ENCODE measurements at regions not wholly inside any gene's neighbourhood (a gene's known extent, or its start where the extent isn't known, plus 50 kb on each side); places are given as distances from the start of the nearest gene placed in this dataset.

DNA sequence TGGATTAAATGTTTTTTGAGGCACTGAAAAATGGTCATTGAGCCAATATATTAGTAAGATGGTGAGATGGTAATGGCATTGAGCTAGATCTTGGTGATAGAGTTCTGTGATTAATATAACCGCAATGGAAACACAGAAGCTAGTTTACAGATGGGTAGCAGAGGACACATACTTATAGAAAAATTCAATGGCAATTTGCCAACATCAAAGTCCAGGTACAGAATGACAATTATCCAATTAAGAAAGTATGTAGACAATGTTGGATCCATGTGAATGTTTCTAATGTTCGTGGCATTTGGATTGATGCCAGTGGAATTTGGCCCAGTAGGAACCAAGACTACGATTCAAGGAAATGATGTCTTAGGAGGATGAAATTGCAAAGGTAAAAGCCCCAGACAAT is 187.8 kb downstream of the GNAT3 start:
- TF ChIP-seq, protein P1, sequence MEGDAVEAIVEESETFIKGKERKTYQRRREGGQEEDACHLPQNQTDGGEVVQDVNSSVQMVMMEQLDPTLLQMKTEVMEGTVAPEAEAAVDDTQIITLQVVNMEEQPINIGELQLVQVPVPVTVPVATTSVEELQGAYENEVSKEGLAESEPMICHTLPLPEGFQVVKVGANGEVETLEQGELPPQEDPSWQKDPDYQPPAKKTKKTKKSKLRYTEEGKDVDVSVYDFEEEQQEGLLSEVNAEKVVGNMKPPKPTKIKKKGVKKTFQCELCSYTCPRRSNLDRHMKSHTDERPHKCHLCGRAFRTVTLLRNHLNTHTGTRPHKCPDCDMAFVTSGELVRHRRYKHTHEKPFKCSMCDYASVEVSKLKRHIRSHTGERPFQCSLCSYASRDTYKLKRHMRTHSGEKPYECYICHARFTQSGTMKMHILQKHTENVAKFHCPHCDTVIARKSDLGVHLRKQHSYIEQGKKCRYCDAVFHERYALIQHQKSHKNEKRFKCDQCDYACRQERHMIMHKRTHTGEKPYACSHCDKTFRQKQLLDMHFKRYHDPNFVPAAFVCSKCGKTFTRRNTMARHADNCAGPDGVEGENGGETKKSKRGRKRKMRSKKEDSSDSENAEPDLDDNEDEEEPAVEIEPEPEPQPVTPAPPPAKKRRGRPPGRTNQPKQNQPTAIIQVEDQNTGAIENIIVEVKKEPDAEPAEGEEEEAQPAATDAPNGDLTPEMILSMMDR (IDR thresholded peaks at IDR 0.05; ENCODE audit: unreplicated experiment) = no peak
- Mint-ChIP-seq H3K27me3 (ENCODE audit: unreplicated experiment) (no peaks in the 10 kb centered on the region), H3K4me3 (ENCODE audit: unreplicated experiment) (no peak overlapping the region), H3K36me3 (ENCODE audit: low read depth, unreplicated experiment) (no peaks in the 10 kb centered on the region), H3K4me1 (ENCODE audit: unreplicated experiment) (peaks cover 19% of the 10 kb centered on the region), H3K27ac (ENCODE audit: unreplicated experiment) (no peak overlapping the region), H3K9me3 (ENCODE audit: unreplicated experiment) (no peaks in the 10 kb centered on the region)
- no peak for DNase-seq (ENCODE audit: low spot score)

- H3K9me3 Mint-ChIP-seq (ENCODE audit: unreplicated experiment) = no peaks in the 10 kb centered on the region
- H3K4me3 Mint-ChIP-seq (ENCODE audit: unreplicated experiment) = no peak overlapping the region
- TF ChIP-seq, protein P1 (IDR thresholded peaks at IDR 0.05; ENCODE audit: unreplicated experiment) = no peak
- H3K27ac Mint-ChIP-seq (ENCODE audit: unreplicated experiment) = no peak overlapping the region
- no peak for DNase-seq (ENCODE audit: low spot score)
- H3K4me1 Mint-ChIP-seq (ENCODE audit: unreplicated experiment) = peaks cover 5% of the 10 kb centered on the region
- H3K27me3 Mint-ChIP-seq (ENCODE audit: unreplicated experiment) = peaks cover 3% of the 10 kb centered on the region
- H3K36me3 Mint-ChIP-seq (ENCODE audit: low read depth, unreplicated experiment) = no peaks in the 10 kb centered on the region
Measured at GRCh38 chr7:80319461-80319860, 184.8 kb downstream of the GNAI1 start.

DNA sequence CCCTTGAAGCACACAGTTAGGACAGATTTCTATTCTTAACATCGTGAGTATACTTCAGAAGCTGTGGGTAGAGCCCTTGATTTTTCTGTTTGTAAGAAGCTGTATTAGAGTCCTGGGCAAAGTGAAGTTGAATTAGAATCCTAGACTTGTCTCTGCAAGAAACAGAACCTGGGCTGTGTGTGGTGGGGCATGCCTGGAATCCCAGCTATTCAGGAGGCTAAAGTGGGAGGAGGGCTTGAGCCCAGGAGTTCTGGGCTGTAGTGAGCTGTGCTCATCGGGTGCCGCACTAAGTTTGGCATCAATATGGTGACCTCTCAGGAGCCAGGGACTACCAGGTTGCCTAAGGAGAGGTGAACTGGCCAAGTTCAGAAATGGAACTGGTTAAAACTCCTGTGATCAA is 183.4 kb downstream of the GNAI1 start:
- H3K27me3 Mint-ChIP-seq (ENCODE audit: unreplicated experiment) = peaks cover 3% of the 10 kb centered on the region
- peaks cover under 1% of the 10 kb centered on the region for H3K4me1 Mint-ChIP-seq (ENCODE audit: unreplicated experiment)
- H3K9me3 Mint-ChIP-seq (ENCODE audit: unreplicated experiment) = no peaks in the 10 kb centered on the region
- TF ChIP-seq, protein P1 (IDR thresholded peaks at IDR 0.05; ENCODE audit: unreplicated experiment) = no peak
- no peak for DNase-seq (ENCODE audit: low spot score)
- H3K4me3 Mint-ChIP-seq (ENCODE audit: unreplicated experiment) = no peak overlapping the region
- H3K36me3 Mint-ChIP-seq (ENCODE audit: low read depth, unreplicated experiment) = no peaks in the 10 kb centered on the region
- no peak overlapping the region for H3K27ac Mint-ChIP-seq (ENCODE audit: unreplicated experiment)

- peaks cover 3% of the 10 kb centered on the region for H3K27me3 Mint-ChIP-seq (ENCODE audit: unreplicated experiment)
- no peak overlapping the region for H3K4me3 Mint-ChIP-seq (ENCODE audit: unreplicated experiment)
- no peaks in the 10 kb centered on the region for H3K36me3 Mint-ChIP-seq (ENCODE audit: low read depth, unreplicated experiment)
- DNase-seq (ENCODE audit: low spot score) = no peak
- H3K4me1 Mint-ChIP-seq (ENCODE audit: unreplicated experiment) = peaks cover 10% of the 10 kb centered on the region
- no peaks in the 10 kb centered on the region for H3K9me3 Mint-ChIP-seq (ENCODE audit: unreplicated experiment)
- TF ChIP-seq, protein P1 (IDR thresholded peaks at IDR 0.05; ENCODE audit: unreplicated experiment) = no peak
- H3K27ac Mint-ChIP-seq (ENCODE audit: unreplicated experiment) = no peak overlapping the region
Measured at GRCh38 chr7:80316811-80317210, 182.2 kb downstream of the GNAI1 start.

DNA sequence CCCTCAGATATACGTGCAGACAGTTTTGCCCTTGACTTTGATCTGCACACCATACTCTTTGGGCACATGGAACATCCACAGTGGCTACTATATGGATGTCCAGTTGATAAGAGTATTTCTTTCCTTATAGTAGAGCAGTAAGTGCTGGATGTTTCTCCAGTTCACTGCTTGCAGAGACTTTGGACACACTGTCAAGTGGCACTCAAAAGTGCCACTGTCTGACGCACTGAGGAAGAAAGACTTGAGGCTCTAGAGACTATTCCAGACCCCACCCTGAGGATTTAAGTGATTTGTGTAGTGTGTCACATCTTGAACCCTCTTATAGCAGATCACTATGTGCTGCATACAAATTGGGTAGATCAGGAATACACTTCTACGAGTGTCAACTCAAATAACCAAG is 179.1 kb downstream of the GNAI1 start:
- DNase-seq (ENCODE audit: low spot score) = no peak
- H3K4me3 Mint-ChIP-seq (ENCODE audit: unreplicated experiment) = no peak overlapping the region
- TF ChIP-seq, protein P1 (IDR thresholded peaks at IDR 0.05; ENCODE audit: unreplicated experiment) = no peak
- no peak overlapping the region for H3K27ac Mint-ChIP-seq (ENCODE audit: unreplicated experiment)
- peaks cover 2% of the 10 kb centered on the region for H3K27me3 Mint-ChIP-seq (ENCODE audit: unreplicated experiment)
- H3K9me3 Mint-ChIP-seq (ENCODE audit: unreplicated experiment) = no peaks in the 10 kb centered on the region
- H3K36me3 Mint-ChIP-seq (ENCODE audit: low read depth, unreplicated experiment) = no peaks in the 10 kb centered on the region
- peaks cover 10% of the 10 kb centered on the region for H3K4me1 Mint-ChIP-seq (ENCODE audit: unreplicated experiment)

Measured in endothelial cell (in vitro differentiated cells).